ENCODE measurements at regions not wholly inside any gene's neighbourhood (a gene's known extent, or its start where the extent isn't known, plus 50 kb on each side); places are given as distances from the start of the nearest gene placed in this dataset.

DNA sequence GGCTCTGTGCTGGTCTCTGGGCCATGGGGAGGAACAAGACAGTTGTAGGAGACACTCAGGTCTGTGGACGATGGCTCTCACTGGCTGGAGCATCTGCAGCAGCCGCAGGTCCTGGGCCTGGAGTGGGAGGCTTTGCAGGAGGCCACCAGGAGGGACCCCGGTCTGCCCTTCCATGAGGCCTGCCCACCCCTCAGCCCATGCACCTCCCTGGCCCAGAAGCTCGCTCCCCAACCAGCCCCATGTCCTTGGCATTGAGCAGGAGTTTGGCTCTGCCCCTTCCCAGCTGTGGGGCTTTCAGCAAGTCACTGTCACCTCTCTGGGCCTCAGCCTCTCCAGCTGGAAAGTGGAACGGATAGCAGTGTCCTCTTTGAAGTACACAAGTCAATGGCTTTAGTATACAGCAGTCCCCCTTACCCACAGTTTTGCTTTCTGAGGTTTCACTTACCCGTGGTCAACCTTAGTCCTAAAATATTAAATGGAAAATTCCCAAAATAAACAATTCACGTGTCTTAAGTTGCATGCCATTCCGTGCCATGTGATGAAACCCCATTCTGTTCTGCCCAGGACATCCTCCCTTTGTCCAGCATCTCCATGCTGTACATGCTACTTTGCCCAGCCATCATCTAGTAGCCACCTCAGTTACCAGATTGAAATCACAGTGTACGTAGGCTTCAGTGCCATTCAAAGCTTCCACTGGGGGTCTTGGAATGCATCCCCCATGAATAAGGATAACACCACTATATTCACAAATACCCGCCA lies 104.0 kb downstream of the CPZ start:
- no peak for DNase-seq (ENCODE audit: low spot score in 2 of 2)
- ATAC-seq: no peak
- Mint-ChIP-seq H3K27ac (no peak overlapping the region), H3K36me3 (no peaks in the 10 kb centered on the region), H3K4me1 (no peaks in the 10 kb centered on the region), H3K4me3 (no peak overlapping the region), H3K9me3 (no peaks in the 10 kb centered on the region)

DNA sequence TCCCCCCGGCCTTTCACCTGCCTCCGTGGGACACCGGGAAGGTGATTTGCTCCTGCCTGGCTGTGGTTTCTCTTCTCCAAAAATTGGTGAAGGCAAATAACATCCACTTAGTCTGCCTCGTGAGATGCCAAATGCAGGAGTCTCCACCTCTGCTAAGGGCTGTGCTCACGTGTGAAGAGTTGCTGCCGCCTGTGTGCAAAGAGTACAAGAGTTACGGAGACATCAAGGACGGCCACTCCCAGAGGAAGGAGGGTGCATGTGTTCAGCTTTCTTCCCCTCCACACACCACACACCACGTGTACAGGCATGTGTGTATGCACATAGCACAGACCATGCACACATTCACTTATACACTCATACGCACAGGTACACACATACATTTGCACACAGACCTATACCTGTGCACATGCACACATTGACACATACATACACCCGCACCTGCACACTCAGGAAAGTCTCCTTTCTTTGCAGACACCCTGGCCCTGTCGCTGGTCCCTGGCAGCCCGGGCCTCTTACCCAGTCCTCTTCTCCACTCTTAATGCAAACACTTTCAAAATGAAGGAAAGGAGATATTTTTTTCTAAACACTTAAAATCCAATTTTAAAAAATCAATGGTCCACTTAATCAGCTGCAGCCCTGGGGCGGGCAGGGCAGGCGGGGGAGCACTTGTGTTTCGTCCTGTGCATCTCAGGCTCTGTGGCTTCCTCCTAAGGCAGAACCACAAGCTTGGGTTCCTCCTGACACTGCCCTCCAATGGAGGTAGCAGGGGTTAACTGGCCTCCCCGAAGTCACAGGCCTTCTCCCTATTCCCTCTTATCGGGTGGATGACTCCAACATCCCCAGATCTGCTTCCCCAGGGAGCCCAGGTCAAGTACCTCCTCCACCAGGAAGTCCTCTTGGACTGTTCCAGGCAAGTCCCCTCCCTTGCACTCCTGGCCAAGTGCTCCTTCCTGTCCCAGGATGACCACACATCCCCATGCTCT lies 103.0 kb downstream of the CPZ start:
- Mint-ChIP-seq H3K4me3 (no peak overlapping the region), H3K9me3 (no peaks in the 10 kb centered on the region), H3K27ac (no peak overlapping the region), H3K36me3 (no peaks in the 10 kb centered on the region), H3K4me1 (no peaks in the 10 kb centered on the region)
- ATAC-seq (no peak), DNase-seq (ENCODE audit: low spot score in 2 of 2) (no peak)

DNA sequence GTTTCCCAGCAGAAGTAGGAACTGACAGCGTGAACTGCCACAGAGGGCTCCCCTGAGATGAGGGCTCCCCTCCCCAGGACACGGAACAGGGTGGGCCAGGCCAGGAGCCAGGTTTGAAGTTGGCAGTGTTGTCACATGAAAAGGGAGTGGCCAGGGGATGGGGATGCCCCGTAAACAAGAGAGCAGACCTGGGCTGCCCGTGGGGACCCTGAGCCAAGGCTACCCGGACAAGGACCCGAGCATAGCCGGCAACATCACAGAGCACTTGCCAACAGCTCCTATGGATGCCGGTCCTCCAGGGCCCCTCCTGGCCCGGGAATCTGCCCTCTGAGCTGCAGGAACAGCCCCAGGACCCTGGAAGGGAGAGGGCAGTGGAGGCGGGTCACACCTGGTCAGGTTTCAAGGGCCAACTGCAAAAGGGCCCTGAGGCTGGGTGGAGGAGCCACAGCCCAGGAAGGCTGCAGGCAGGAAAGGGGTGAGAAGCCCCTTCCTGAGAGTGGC lies 102.1 kb downstream of the CPZ start:
- Mint-ChIP-seq H3K27ac (no peak overlapping the region), H3K4me1 (no peaks in the 10 kb centered on the region), H3K9me3 (no peaks in the 10 kb centered on the region), H3K36me3 (no peaks in the 10 kb centered on the region), H3K4me3 (no peak overlapping the region)
- ATAC-seq (no peak), DNase-seq (ENCODE audit: low spot score in 2 of 2) (no peak)

DNA sequence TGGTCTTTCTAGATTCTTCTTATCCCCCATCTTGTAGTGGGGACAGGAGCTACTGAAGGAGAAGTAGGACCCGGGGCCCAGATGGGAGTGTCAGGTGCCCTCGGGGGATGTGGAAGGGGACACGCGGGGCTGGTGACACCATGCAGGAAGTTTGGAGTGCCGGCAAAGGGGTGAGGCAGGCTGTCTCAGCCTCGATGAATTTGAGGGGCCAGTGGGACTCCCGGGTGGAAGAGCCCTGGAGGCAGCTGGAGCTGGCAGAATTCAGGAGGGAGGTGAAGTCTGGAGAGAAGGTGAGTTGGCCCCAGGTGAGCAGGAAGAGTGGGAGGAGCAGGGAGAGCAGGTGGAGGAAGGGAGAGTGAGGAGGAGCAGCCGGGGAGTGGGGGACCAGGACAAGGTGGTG lies 101.7 kb downstream of the CPZ start:
- no peak overlapping the region for H3K4me3 Mint-ChIP-seq
- ATAC-seq: no peak
- no peak for DNase-seq (ENCODE audit: low spot score in 2 of 2)
- H3K27ac Mint-ChIP-seq: no peak overlapping the region
- no peaks in the 10 kb centered on the region for H3K36me3 Mint-ChIP-seq
- H3K9me3 Mint-ChIP-seq: no peaks in the 10 kb centered on the region
- no peaks in the 10 kb centered on the region for H3K4me1 Mint-ChIP-seq

DNA sequence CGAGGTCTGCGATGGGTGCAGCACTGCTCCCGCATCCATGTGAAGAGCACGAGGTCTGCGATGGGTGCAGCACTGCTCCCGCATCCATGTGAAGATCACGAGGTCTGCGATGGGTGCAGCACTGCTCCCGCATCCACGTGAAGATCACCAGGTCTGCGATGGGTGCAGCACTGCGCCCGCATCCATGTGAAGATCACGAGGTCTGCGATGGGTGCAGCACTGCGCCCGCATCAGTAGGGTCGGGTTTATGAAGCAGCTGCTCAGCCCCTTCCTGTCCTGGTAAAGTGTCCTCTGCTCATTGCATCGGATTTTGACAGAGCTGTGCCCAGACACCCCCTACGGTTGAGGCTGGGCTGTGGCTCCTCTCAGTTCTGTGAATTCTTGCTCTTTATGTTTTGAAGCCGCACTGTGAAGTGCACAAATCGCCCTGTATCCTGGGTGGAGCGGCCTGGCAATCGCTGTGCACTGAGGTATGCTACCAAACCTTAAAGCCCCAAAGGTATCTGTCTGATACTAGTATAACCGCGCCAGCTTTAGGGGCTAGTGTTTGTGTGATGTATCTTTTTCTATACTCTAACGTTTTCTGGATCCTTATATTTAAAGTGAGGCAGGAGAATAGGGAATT lies 98.7 kb downstream of the CPZ start:
- Mint-ChIP-seq H3K36me3 (no peaks in the 10 kb centered on the region), H3K4me3 (no peak overlapping the region), H3K9me3 (no peaks in the 10 kb centered on the region), H3K4me1 (no peaks in the 10 kb centered on the region), H3K27ac (no peak overlapping the region)
- no peak for ATAC-seq
- DNase-seq (ENCODE audit: low spot score in 2 of 2): no peak

DNA sequence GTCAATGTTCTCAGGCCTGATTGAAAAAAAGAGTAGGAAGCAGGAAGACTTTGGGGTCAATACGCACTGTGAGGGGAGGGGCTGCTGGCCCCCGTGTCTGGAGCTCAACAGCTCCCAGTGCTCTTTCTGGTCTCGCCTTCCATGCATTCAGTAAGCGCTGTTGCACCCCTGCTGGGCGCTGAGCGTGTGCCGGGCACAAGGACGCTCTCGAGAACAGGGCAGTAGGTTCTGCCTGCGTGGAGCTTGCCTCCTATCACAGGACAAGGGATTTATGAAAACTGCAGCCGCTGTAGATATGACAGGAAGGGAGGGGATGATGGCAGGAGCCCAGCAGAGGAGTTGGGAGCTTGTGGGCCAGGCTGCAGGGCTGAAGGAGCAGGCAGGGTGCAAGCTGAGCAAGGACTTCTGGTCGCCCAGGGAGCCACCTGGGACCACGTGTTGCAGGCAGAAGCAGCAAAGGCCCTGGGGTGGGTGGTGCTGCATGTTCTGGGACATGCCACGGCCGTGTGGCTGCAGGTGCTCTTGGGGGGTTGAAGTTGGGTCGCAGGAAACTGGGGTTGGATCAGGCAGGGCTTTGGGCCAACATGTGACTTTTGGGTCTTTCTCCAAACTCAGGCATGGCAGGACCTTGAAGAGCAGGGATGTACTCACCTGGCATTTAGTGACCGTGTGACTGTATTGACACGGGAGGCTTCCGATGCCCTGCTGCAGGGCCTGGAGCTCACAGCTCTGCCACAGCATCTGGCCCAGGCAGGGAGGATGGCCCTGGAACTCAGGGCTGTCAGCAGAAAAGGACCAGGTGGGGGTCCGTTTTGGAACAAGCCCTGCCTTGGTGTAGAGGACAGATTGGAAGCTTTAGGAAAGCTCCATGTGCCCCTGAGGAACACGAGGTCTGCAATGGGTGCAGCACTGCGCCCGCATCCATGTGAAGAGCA lies 97.9 kb downstream of the CPZ start:
- H3K4me3 Mint-ChIP-seq: no peak overlapping the region
- ATAC-seq (no peak), DNase-seq (ENCODE audit: low spot score in 2 of 2) (no peak)
- H3K9me3 Mint-ChIP-seq: no peaks in the 10 kb centered on the region
- H3K4me1 Mint-ChIP-seq: no peaks in the 10 kb centered on the region
- H3K36me3 Mint-ChIP-seq: no peaks in the 10 kb centered on the region
- H3K27ac Mint-ChIP-seq: no peak overlapping the region

DNA sequence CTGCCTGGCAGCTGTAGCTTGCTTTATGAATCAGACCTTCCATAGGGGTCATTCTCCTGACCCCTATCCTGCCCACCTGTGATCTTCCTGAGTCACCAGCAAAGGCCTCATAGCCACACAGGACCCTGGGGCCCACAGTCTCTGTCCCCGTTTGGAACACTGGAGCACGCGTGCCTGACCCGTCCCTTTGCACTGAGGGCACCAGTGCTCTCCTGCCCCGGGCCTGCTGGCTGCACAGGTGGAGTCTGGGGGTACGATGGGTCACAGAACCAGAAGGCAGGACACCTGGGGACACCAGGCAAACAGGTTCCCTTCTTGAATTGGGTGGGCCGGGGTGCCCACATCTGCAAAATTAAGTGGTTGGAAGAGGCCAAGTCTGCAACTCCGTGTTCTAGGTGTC lies 97.2 kb downstream of the CPZ start:
- H3K4me1 Mint-ChIP-seq: no peaks in the 10 kb centered on the region
- no peaks in the 10 kb centered on the region for H3K9me3 Mint-ChIP-seq
- no peak for DNase-seq (ENCODE audit: low spot score in 2 of 2)
- no peak for ATAC-seq
- H3K27ac Mint-ChIP-seq: no peak overlapping the region
- no peaks in the 10 kb centered on the region for H3K36me3 Mint-ChIP-seq
- H3K4me3 Mint-ChIP-seq: no peak overlapping the region

DNA sequence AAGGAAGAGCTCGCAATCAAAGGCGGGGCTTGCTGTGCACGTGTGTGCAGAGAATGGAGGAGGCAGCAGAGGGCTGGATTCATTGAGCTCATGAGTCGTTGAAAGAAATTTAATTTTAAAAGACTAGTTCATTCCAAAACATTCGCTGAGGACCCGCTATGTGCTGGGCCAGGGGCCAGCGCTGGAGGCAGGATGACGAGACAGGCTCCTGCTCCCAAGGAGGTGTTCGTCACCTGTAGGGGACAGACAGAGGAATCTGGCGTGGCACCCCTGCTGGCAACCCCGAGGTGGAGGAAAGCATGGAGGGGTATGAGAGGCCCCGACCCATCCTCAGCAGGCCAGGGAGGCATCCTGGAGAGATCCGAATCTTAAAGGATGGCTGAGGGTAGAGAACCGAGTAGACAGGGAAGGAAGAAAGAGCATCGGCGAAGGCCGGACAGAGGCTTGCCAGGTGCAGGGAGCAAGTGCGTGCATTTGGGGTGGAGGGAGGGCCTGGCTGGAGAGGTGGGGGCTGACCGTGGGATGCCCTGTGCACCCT lies 96.4 kb downstream of the CPZ start:
- Mint-ChIP-seq H3K9me3 (no peaks in the 10 kb centered on the region), H3K36me3 (no peaks in the 10 kb centered on the region), H3K4me1 (no peaks in the 10 kb centered on the region), H3K27ac (no peak overlapping the region), H3K4me3 (no peak overlapping the region)
- DNase-seq (ENCODE audit: low spot score in 2 of 2) (no peak), ATAC-seq (no peak)

DNA sequence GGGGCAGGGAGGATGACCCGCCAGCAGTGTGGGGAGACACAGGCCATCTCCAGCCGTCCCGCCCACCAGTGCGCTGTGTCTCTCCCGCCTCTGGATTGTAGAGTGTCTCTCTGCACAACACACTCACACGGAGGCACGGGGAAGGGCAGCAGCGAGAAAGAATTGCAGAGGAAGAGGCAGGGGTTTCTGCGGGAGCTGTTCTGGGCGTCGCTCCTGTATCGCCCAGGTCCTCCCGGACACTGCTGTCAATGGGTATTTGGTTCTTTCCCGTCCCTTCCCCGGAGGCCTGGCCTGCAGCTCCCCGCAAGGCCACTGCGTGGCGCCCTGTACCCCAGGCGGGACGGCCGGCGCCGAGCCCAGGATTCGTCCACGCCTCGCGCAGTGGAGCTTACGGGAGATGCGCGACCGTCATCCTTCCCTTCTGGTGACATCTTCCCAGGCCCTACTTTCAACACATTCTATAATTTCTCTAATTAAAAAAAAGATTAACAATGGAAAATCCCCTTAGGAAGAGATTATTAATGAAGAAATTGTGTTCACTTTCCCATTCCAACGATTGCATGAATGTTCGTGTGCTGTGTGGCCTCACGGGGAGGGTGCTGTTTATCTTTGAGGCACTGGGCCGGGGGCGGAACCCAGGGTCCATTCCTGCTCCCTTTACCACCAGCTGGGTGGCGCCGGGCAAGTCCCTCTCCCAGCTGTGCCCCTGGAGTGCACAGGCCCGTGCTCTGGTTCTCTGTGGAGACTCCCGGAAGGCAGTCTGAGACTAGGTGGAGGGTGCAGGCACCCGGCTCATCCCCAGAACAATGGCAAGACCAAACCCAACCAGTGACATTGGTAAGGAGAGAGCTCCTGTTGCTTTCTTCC lies 95.7 kb downstream of the CPZ start:
- Mint-ChIP-seq H3K27ac (no peak overlapping the region), H3K4me1 (no peaks in the 10 kb centered on the region), H3K4me3 (no peak overlapping the region), H3K36me3 (no peaks in the 10 kb centered on the region), H3K9me3 (no peaks in the 10 kb centered on the region)
- no peak for DNase-seq (ENCODE audit: low spot score in 2 of 2)
- no peak for ATAC-seq

DNA sequence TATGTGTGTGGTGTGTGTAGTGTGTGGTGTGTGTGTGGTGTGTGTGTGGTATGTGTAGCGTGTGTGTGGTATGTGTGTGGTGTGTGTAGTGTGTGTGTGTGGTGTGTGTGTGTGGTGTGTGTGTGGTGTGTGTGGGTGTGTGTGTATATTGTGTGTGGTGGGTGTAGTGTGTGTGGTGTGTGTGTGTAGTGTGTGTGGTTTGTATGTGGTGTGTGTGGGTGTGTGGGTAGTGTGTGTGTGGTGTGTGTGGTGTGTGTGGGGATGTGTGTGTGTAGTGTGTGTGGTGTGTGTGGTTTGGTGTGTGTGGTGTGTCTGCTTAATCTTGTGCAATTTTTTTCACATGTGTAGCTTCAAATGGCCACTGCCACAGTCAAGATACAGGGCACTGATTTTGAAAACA lies 94.5 kb downstream of the CPZ start:
- Mint-ChIP-seq H3K27ac (no peak overlapping the region), H3K36me3 (no peaks in the 10 kb centered on the region), H3K4me3 (no peak overlapping the region), H3K9me3 (no peaks in the 10 kb centered on the region), H3K4me1 (no peaks in the 10 kb centered on the region)
- ATAC-seq (no peak), DNase-seq (ENCODE audit: low spot score in 2 of 2) (no peak)

DNA sequence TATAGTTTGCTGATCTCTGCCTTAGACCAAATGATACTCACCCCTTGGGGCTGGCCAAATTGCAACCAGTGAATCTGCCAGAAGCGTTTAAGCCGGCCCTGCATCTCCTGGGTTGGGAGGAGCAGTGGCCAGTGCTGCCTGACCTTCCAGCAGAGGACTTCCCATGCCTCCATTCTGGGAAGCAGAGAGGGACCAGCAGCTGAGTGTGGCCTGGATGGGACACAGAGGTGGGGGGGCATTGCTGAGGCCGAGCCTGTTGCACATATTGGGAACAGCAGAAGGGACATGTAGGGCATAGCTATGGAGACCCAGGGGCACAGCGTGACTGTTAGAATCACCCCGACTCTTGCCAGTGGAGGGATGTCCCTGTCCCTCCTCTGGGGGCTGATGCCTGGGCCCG lies 93.3 kb downstream of the CPZ start:
- DNase-seq (ENCODE audit: low spot score in 2 of 2): no peak
- Mint-ChIP-seq H3K27ac (no peak overlapping the region), H3K4me1 (no peaks in the 10 kb centered on the region), H3K36me3 (no peaks in the 10 kb centered on the region), H3K4me3 (no peak overlapping the region), H3K9me3 (no peaks in the 10 kb centered on the region)
- ATAC-seq: no peak

DNA sequence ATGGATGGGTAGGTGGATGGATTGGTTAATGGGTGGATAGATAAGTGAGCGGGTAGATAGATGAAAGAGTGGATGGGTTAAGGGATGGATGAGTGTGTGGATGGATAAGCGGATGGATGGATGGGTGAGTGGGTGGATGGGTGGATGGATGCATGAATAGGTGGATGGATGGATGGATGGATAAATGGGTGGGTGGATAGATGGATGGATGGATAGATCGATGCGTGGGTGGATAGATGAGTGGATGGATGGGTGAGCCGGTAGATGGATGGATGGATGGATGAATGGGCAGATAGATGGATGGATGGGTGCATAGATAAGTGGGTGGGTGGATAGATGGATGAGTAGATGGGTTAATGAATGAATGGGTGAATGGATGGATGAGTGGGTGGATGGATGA lies 90.9 kb downstream of the CPZ start:
- H3K9me3 Mint-ChIP-seq: no peaks in the 10 kb centered on the region
- DNase-seq (ENCODE audit: low spot score in 2 of 2): no peak
- ATAC-seq: no peak
- H3K36me3 Mint-ChIP-seq: no peaks in the 10 kb centered on the region
- no peak overlapping the region for H3K27ac Mint-ChIP-seq
- H3K4me1 Mint-ChIP-seq: no peaks in the 10 kb centered on the region
- H3K4me3 Mint-ChIP-seq: no peak overlapping the region

DNA sequence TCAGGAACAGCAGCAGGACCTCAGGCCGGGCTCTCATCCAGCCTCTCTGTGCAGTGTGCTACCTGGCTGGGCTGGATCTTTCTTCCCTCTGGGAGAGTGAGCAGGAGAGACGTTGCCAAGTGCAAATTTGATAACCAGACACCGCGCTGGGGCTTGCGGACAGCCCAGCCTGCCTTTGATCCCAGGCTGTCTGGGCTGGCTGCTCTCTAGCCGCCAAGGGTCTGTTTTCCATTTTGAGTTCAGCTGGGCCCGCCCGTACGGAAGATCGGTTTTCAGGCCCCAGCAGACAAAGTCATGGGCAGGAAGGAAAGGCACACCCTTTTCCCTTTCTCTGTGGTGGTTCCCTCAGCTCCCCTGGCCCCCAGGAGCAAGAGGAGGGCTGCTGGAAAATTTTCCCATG lies 90.2 kb downstream of the CPZ start:
- no peaks in the 10 kb centered on the region for H3K9me3 Mint-ChIP-seq
- ATAC-seq: no peak
- no peak overlapping the region for H3K27ac Mint-ChIP-seq
- no peak overlapping the region for H3K4me3 Mint-ChIP-seq
- DNase-seq (ENCODE audit: low spot score in 2 of 2): no peak
- no peaks in the 10 kb centered on the region for H3K4me1 Mint-ChIP-seq
- no peaks in the 10 kb centered on the region for H3K36me3 Mint-ChIP-seq

DNA sequence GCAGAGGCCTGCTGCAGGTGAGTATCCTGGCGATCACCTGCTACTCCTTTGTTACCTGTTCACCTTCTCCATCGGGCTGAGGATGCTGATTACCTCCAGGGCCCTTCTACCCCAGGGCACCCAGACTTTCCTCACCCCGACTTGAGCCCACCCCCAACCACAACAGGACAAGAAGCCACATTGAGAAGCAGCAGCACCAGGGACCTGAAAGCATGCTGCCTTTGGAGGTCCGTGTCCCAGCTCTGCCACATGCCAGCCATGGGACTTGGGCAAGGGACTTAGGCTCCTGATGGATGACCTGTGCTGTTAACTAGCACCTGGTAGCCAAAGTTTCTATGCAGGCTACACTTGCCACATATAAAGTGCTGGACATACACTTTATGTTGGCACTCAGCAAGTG lies 89.7 kb downstream of the CPZ start:
- ATAC-seq (no peak), DNase-seq (ENCODE audit: low spot score in 2 of 2) (no peak)
- no peak overlapping the region for H3K4me3 Mint-ChIP-seq
- no peaks in the 10 kb centered on the region for H3K4me1 Mint-ChIP-seq
- H3K9me3 Mint-ChIP-seq: no peaks in the 10 kb centered on the region
- H3K27ac Mint-ChIP-seq: no peak overlapping the region
- H3K36me3 Mint-ChIP-seq: no peaks in the 10 kb centered on the region
